ENCODE measurements at regions not wholly inside any gene's neighbourhood (a gene's known extent, or its start where the extent isn't known, plus 50 kb on each side); places are given as distances from the start of the nearest gene placed in this dataset.

- no peaks in the 10 kb centered on the region for H3K36me3 Mint-ChIP-seq
- no peak overlapping the region for H3K4me3 Mint-ChIP-seq
- H3K27me3 Mint-ChIP-seq: peaks cover 12 to 20% of the 10 kb centered on the region in 2 donors
- no peaks in the 10 kb centered on the region for H3K9me3 Mint-ChIP-seq
- no peak for DNase-seq (ENCODE audit: low spot score)
- ATAC-seq: no peak
- no peaks in the 10 kb centered on the region for H3K4me1 Mint-ChIP-seq (ENCODE audit: low read depth in 2 of 2)
- H3K27ac Mint-ChIP-seq: no peak overlapping the region
Measured at GRCh38 chr1:64318428-64318827, 115.0 kb downstream of the UBE2U start.

DNA sequence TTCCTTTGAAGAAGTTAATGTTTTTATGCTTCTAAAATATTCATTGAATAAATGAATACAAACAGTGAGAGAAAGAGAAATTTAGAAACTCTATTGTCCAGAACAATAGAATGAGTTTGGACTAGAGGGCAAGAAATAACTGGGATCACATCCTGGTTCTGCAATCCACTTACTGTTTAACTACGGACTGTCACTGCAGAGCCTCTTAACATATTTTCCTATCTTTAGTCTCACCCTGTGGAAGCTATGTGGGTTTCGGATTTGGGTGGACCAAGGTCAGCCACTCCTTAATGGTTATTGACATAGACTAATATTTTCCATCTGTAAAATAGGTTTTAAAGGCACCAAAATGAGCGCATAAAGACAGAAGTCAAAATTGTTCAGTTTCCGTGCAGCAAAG lies 116.6 kb downstream of the UBE2U start:
- no peak overlapping the region for H3K4me3 Mint-ChIP-seq
- DNase-seq (ENCODE audit: low spot score): no peak
- H3K4me1 Mint-ChIP-seq (ENCODE audit: low read depth in 2 of 2): no peaks in the 10 kb centered on the region
- no peaks in the 10 kb centered on the region for H3K9me3 Mint-ChIP-seq
- H3K27ac Mint-ChIP-seq: no peak overlapping the region
- no peaks in the 10 kb centered on the region for H3K36me3 Mint-ChIP-seq
- ATAC-seq: no peak
- H3K27me3 Mint-ChIP-seq: peaks cover 12 to 26% of the 10 kb centered on the region in 2 donors

DNA sequence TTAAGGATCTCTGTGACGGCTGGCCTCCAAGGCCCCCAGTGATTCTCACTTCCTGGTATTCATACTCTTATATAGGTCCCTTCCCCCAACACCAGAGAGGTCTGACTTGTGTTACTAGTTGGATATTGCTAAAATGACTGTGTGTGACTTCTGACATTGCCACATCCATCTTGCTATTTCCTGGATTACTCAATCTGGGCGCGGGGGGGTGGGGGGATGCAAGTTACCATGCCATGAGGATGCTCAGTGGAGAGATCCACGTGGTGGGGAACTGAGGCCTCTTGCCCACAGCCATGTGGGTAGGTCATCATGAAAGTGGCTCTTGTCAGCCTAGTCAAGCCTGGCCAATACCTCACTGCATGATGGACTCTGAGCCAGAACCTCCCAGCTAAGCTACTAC lies 117.0 kb downstream of the UBE2U start:
- Mint-ChIP-seq H3K4me3 (no peak overlapping the region), H3K27ac (no peak overlapping the region), H3K4me1 (ENCODE audit: low read depth in 2 of 2) (no peaks in the 10 kb centered on the region), H3K27me3 (peaks cover 12 to 26% of the 10 kb centered on the region in 2 donors), H3K36me3 (no peaks in the 10 kb centered on the region), H3K9me3 (no peaks in the 10 kb centered on the region)
- no peak for DNase-seq (ENCODE audit: low spot score)
- ATAC-seq: peak; percentile 75 to 82

GRCh38 chr1:64320922-64321614 lies 117.6 kb downstream of the UBE2U start:
- DNase-seq (ENCODE audit: low spot score) (no peak), ATAC-seq (no peak)
- H3K27me3 Mint-ChIP-seq: peaks cover 12 to 26% of the 10 kb centered on the region in 2 donors
- H3K27ac Mint-ChIP-seq: no peak overlapping the region
- H3K36me3 Mint-ChIP-seq: no peaks in the 10 kb centered on the region
- H3K4me1 Mint-ChIP-seq (ENCODE audit: low read depth in 2 of 2): no peaks in the 10 kb centered on the region
- H3K9me3 Mint-ChIP-seq: no peaks in the 10 kb centered on the region
- no peak overlapping the region for H3K4me3 Mint-ChIP-seq

- DNase-seq (ENCODE audit: low spot score): no peak
- Mint-ChIP-seq H3K9me3 (no peaks in the 10 kb centered on the region), H3K27ac (no peak overlapping the region), H3K36me3 (no peaks in the 10 kb centered on the region), H3K4me3 (no peak overlapping the region), H3K4me1 (ENCODE audit: low read depth in 2 of 2) (no peaks in the 10 kb centered on the region), H3K27me3 (peaks cover 7 to 14% of the 10 kb centered on the region in 2 donors)
- no peak for ATAC-seq
Measured at GRCh38 chr1:64323054-64323453, 119.6 kb downstream of the UBE2U start.

GRCh38 chr1:64323882-64324281 lies 120.5 kb downstream of the UBE2U start:
- Mint-ChIP-seq H3K9me3 (no peaks in the 10 kb centered on the region), H3K4me1 (ENCODE audit: low read depth in 2 of 2) (no peaks in the 10 kb centered on the region), H3K27me3 (peaks cover 9 to 14% of the 10 kb centered on the region in 2 donors), H3K36me3 (no peaks in the 10 kb centered on the region), H3K27ac (no peak overlapping the region), H3K4me3 (no peak overlapping the region)
- ATAC-seq (no peak), DNase-seq (ENCODE audit: low spot score) (no peak)

DNA sequence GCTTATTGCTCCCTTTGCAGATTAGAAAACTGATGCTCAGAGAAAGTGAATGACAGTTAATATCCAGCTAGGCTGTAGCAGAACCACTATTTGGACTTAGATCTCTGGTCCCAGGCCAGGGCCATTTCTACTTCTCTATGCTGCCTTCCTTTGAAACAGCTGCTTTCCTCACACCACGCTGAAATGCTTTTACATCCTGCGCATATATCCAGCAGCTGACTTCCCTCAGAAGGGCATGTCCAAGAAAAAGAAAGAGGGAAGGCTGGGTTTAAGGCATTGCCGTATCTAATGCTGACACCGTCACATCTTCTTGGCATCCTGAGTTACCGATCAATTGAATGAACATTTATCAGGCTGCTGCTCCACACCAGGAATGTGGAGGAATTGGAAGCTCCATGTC lies 122.4 kb downstream of the UBE2U start:
- Mint-ChIP-seq H3K4me3 (no peak overlapping the region), H3K27me3 (peaks cover 9 to 14% of the 10 kb centered on the region in 2 donors), H3K36me3 (no peaks in the 10 kb centered on the region), H3K27ac (no peak overlapping the region), H3K4me1 (ENCODE audit: low read depth in 2 of 2) (no peaks in the 10 kb centered on the region), H3K9me3 (no peaks in the 10 kb centered on the region)
- ATAC-seq (no peak), DNase-seq (ENCODE audit: low spot score) (no peak)

GRCh38 chr1:64327119-64327518 lies 123.7 kb downstream of the UBE2U start:
- Mint-ChIP-seq H3K27ac (no peak overlapping the region), H3K9me3 (no peaks in the 10 kb centered on the region), H3K36me3 (no peaks in the 10 kb centered on the region), H3K4me3 (no peak overlapping the region), H3K27me3 (peaks cover 9 to 14% of the 10 kb centered on the region in 2 donors), H3K4me1 (ENCODE audit: low read depth in 2 of 2) (no peaks in the 10 kb centered on the region)
- ATAC-seq: no peak
- no peak for DNase-seq (ENCODE audit: low spot score)

GRCh38 chr1:64328193-64328592 lies 124.8 kb downstream of the UBE2U start:
- ATAC-seq: no peak
- Mint-ChIP-seq H3K4me3 (no peak overlapping the region), H3K9me3 (no peaks in the 10 kb centered on the region), H3K27ac (no peak overlapping the region), H3K27me3 (peaks cover 7 to 17% of the 10 kb centered on the region in 2 donors), H3K4me1 (ENCODE audit: low read depth in 2 of 2) (no peaks in the 10 kb centered on the region), H3K36me3 (no peaks in the 10 kb centered on the region)
- no peak for DNase-seq (ENCODE audit: low spot score)

- H3K27me3 Mint-ChIP-seq: peaks cover 19 to 21% of the 10 kb centered on the region in 2 donors
- no peak for ATAC-seq
- no peaks in the 10 kb centered on the region for H3K9me3 Mint-ChIP-seq
- H3K27ac Mint-ChIP-seq: no peak overlapping the region
- no peak for DNase-seq (ENCODE audit: low spot score)
- H3K4me1 Mint-ChIP-seq (ENCODE audit: low read depth in 2 of 2): no peaks in the 10 kb centered on the region
- H3K36me3 Mint-ChIP-seq: no peaks in the 10 kb centered on the region
- H3K4me3 Mint-ChIP-seq: no peak overlapping the region
Measured at GRCh38 chr1:64330839-64331238, 127.4 kb downstream of the UBE2U start.

DNA sequence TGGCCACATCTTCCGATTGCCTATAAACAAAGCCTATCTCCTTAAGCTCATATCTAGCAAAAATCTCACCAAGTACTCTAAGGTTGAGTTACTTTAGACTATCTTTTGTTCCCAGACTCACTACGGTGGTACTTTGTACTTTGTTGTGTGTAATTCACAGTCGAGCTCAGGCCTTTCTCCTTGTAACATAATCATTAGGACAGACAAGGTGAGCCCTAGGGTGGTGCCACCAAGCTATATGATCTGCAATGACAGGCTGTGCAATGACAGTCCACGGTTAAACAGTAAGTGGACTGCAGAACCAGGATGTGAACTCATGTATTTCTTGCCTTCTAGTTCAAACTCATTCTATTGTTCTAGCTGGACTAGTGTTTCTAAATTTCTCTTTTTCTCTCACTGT lies 132.2 kb downstream of the UBE2U start:
- no peak for DNase-seq (ENCODE audit: low spot score)
- Mint-ChIP-seq H3K4me3 (no peak overlapping the region), H3K27ac (no peak overlapping the region), H3K27me3 (peaks cover 21 to 31% of the 10 kb centered on the region in 2 donors), H3K9me3 (peaks cover 4% of the 10 kb centered on the region), H3K4me1 (ENCODE audit: low read depth in 2 of 2) (no peaks in the 10 kb centered on the region), H3K36me3 (no peaks in the 10 kb centered on the region)
- ATAC-seq: no peak

DNA sequence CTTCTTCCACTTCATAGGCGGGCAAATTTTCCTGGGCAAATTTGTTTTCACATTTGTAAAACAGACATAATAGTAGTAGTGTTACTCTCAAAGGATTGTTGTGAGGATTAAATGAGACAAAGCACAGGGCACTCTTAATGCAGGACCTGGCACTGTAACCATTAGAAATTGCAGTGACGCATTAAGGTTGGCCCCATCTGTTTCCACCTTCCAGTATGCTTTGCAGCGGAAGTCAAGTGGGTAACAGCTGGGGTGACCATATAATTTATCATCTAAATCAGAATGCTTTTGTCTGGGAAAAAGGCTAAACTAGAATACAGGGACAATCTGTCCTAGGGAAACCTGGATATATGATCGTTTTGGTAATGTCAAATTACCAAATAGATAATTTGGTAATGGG lies 132.5 kb upstream of the CACHD1 start:
- no peak overlapping the region for H3K4me3 Mint-ChIP-seq
- H3K9me3 Mint-ChIP-seq: peaks cover 4% of the 10 kb centered on the region
- ATAC-seq (no peak), DNase-seq (ENCODE audit: low spot score) (no peak)
- peaks cover 22 to 30% of the 10 kb centered on the region in 2 donors for H3K27me3 Mint-ChIP-seq
- no peak overlapping the region for H3K27ac Mint-ChIP-seq
- H3K36me3 Mint-ChIP-seq: no peaks in the 10 kb centered on the region
- H3K4me1 Mint-ChIP-seq (ENCODE audit: low read depth in 2 of 2): no peaks in the 10 kb centered on the region

DNA sequence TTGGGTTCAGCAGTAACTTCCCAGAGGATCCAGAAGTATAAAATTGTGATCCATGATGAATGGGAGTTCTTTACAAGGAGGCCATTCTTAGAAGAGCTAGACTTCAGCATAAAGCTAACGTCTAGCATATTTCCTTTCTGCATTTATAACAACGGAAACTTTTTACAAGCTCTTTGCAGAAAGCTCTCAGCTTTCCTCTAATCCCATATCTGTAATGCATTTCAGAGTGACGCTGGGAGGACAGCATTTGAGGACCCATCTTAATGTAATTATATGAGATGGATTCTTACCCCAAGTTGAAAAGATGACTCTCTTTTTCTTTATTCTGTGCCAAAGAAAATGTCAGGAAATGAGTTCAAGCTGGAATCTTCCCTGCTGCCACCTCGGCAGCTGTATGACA lies 132.0 kb upstream of the CACHD1 start:
- ATAC-seq (no peak), DNase-seq (ENCODE audit: low spot score) (no peak)
- Mint-ChIP-seq H3K27ac (no peak overlapping the region), H3K36me3 (no peaks in the 10 kb centered on the region), H3K4me1 (ENCODE audit: low read depth in 2 of 2) (no peaks in the 10 kb centered on the region), H3K27me3 (peaks cover 20 to 25% of the 10 kb centered on the region in 2 donors), H3K4me3 (no peak overlapping the region), H3K9me3 (peaks cover 4% of the 10 kb centered on the region)

DNA sequence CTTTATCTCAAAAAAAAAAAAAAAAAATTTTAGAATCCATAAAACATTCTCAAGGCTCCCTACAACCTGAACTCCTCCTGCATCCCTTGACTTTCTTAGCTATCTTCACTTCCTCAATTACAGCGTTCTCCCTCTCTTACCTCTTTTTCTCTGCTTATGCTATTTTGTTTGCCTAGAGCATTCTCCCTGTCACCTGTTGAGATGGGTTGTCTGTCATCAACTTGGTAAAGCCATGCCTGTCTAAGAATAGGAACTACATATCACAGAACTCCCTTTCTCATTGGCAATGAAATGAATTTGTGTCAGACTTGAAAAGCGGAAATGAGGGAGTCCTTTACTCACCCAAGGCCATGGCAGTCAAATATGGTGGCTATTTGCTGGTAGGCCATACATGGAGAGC lies 129.6 kb upstream of the CACHD1 start:
- Mint-ChIP-seq H3K9me3 (peaks cover 4% of the 10 kb centered on the region), H3K4me1 (ENCODE audit: low read depth in 2 of 2) (no peaks in the 10 kb centered on the region), H3K27ac (no peak overlapping the region), H3K4me3 (no peak overlapping the region), H3K27me3 (peaks cover 8 to 15% of the 10 kb centered on the region in 2 donors), H3K36me3 (no peaks in the 10 kb centered on the region)
- no peak for ATAC-seq
- DNase-seq (ENCODE audit: low spot score): no peak
